ENCODE measurements at regions not wholly inside any gene's neighbourhood (a gene's known extent, or its start where the extent isn't known, plus 50 kb on each side); places are given as distances from the start of the nearest gene placed in this dataset.

DNA sequence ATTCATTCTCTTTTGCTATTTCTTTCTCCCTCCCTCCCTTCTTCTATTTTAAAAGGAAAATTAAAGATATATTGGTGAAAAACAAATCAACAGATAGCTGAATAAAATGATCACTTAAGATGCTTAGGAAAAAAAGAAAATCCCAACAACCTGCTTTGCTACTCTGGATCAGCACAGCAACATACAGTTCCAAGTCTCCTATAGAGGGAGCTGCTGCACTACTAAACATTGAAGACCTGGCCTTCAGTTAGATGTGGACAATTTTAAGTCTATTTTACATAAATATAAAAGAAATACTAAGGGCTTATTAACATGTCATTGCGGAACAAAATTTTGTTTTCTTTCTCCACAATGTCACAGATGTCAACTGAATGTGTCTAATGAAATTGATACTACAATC, 226.4 kb downstream of the MAGEB5 start:
- no peaks in the 10 kb centered on the region for H3K36me3 Mint-ChIP-seq
- H3K4me1 Mint-ChIP-seq, result no peaks in the 10 kb centered on the region
- no peaks in the 10 kb centered on the region for H3K9me3 Mint-ChIP-seq
- no CpG with 5 or more reads among the region's 1 CpG for WGBS (ENCODE audit: insufficient coverage)
- no peaks in the 10 kb centered on the region for H3K9me3 ChIP-seq (replicated peaks in 1 of 2; ENCODE audit: control insufficient read depth in 1 of 2, insufficient read depth in 1 of 2, low read length in 2 of 2)
- no peak overlapping the region for H3K4me3 ChIP-seq (replicated peaks in 1 of 3; ENCODE audit: low read depth in 2 of 3, low read length in 3 of 3)
- no peak overlapping the region for H3K4me3 Mint-ChIP-seq
- no peak for DNase-seq
- H3K27me3 ChIP-seq (ENCODE audit: control insufficient read depth in 2 of 2, insufficient read depth in 2 of 2, low read length in 2 of 2), result no peaks in the 10 kb centered on the region
- intact Hi-C loops (cut with micrococcal nuclease), result no loop called here
- no peak overlapping the region for H3K27ac Mint-ChIP-seq
- H3K4me1 ChIP-seq (ENCODE audit: control insufficient read depth in 1 of 2, insufficient read depth in 2 of 2, low read length in 2 of 2), result no peaks in the 10 kb centered on the region
- no peaks in the 10 kb centered on the region for H3K27me3 Mint-ChIP-seq (ENCODE audit: low read depth in 3 of 3)
- no peaks in the 10 kb centered on the region for H4K20me1 ChIP-seq (ENCODE audit: insufficient read depth, low read length)
- TF ChIP-seq, protein P1, sequence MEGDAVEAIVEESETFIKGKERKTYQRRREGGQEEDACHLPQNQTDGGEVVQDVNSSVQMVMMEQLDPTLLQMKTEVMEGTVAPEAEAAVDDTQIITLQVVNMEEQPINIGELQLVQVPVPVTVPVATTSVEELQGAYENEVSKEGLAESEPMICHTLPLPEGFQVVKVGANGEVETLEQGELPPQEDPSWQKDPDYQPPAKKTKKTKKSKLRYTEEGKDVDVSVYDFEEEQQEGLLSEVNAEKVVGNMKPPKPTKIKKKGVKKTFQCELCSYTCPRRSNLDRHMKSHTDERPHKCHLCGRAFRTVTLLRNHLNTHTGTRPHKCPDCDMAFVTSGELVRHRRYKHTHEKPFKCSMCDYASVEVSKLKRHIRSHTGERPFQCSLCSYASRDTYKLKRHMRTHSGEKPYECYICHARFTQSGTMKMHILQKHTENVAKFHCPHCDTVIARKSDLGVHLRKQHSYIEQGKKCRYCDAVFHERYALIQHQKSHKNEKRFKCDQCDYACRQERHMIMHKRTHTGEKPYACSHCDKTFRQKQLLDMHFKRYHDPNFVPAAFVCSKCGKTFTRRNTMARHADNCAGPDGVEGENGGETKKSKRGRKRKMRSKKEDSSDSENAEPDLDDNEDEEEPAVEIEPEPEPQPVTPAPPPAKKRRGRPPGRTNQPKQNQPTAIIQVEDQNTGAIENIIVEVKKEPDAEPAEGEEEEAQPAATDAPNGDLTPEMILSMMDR (IDR thresholded peaks at IDR 0.05), result no peak
- no peaks in the 10 kb centered on the region for H3K79me2 ChIP-seq (ENCODE audit: insufficient read depth, low read length)
- H2AFZ ChIP-seq (ENCODE audit: insufficient read depth, low read depth, low read length, poor library complexity, severe bottlenecking), result no peak overlapping the region
- no peak overlapping the region for H3K27ac ChIP-seq (ENCODE audit: low read depth in 1 of 2, low read length in 2 of 2)
- H3K36me3 ChIP-seq (replicated peaks in 1 of 2; ENCODE audit: control insufficient read depth in 1 of 2, insufficient read depth in 2 of 2, low read length in 2 of 2), result no peaks in the 10 kb centered on the region
- H3K9ac ChIP-seq (ENCODE audit: insufficient read depth, low read length, poor library complexity, severe bottlenecking), result no peak overlapping the region
- no peak overlapping the region for H3K4me2 ChIP-seq (replicated peaks; ENCODE audit: extremely low read depth, low read length, poor library complexity, severe bottlenecking)

DNA sequence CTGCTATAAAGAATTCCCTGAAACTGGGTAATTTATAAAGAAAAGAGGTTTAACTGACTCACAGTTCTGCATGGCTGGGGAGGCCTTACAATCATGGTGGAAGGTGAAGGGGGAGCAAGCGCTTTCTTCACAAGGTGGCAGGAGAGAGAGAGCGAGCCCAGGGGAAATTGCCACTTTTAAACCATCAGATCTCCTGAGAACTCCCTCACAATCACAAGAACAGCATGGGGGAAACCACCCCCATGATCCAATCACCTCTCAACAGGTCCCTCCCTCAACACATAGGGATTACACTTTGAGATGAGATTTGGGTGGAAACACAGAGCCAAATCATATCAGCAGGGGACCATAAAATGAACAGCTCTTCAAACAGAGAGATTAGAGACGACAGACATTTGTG, 198.6 kb downstream of the MAGEB5 start:
- TF ChIP-seq, protein P1 (IDR thresholded peaks at IDR 0.05), result no peak
- no CpG with 5 or more reads among the region's 3 CpGs for WGBS (ENCODE audit: insufficient coverage)
- H4K20me1 ChIP-seq (ENCODE audit: insufficient read depth, low read length), result no peaks in the 10 kb centered on the region
- no peaks in the 10 kb centered on the region for H3K36me3 ChIP-seq (replicated peaks in 1 of 2; ENCODE audit: control insufficient read depth in 1 of 2, insufficient read depth in 2 of 2, low read length in 2 of 2)
- Mint-ChIP-seq H3K36me3 (no peaks in the 10 kb centered on the region), H3K9me3 (peaks cover 0 to 12% (median 5%) of the 10 kb centered on the region in 7 donors), H3K4me1 (no peaks in the 10 kb centered on the region), H3K27me3 (ENCODE audit: low read depth in 3 of 3) (peaks cover 0 to 1% (median 0%) of the 10 kb centered on the region in 3 donors), H3K27ac (no peak overlapping the region), H3K4me3 (no peak overlapping the region)
- no peaks in the 10 kb centered on the region for H3K4me1 ChIP-seq (ENCODE audit: control insufficient read depth in 1 of 2, insufficient read depth in 2 of 2, low read length in 2 of 2)
- no peak overlapping the region for H3K9ac ChIP-seq (ENCODE audit: insufficient read depth, low read length, poor library complexity, severe bottlenecking)
- H3K27me3 ChIP-seq (ENCODE audit: control insufficient read depth in 2 of 2, insufficient read depth in 2 of 2, low read length in 2 of 2), result no peaks in the 10 kb centered on the region
- H3K27ac ChIP-seq (ENCODE audit: low read depth in 1 of 2, low read length in 2 of 2), result no peak overlapping the region
- H2AFZ ChIP-seq (ENCODE audit: insufficient read depth, low read depth, low read length, poor library complexity, severe bottlenecking), result no peak overlapping the region
- H3K79me2 ChIP-seq (ENCODE audit: insufficient read depth, low read length), result no peaks in the 10 kb centered on the region
- intact Hi-C loops (cut with micrococcal nuclease), result no loop called here
- H3K9me3 ChIP-seq (replicated peaks in 1 of 2; ENCODE audit: control insufficient read depth in 1 of 2, insufficient read depth in 1 of 2, low read length in 2 of 2), result peaks cover 0 to 1% of the 10 kb centered on the region in 2 donors
- H3K4me3 ChIP-seq (replicated peaks in 1 of 3; ENCODE audit: low read depth in 2 of 3, low read length in 3 of 3), result no peak overlapping the region
- DNase-seq, result no peak
- no peak overlapping the region for H3K4me2 ChIP-seq (replicated peaks; ENCODE audit: extremely low read depth, low read length, poor library complexity, severe bottlenecking)

All from CD14-positive monocyte (primary cell).